Nephron (organoid): ENCODE measurements at regions not wholly inside any gene's neighbourhood (a gene's known extent, or its start where the extent isn't known, plus 50 kb on each side); places are given as distances from the start of the nearest gene placed in this dataset.
"Not testable (repeated sequence)": the region's sequence is repeated elsewhere in the genome, so short reads cannot be mapped to it uniquely, and the experiment has no call there.

Source experiments
- H3K27ac Mint-ChIP-seq, 3 experiments: 2 replicates each; pipeline ENCODE4 v1.8.0; 2020; ENCODE audit warnings: mixed read lengths in 3 of 3, mild to moderate bottlenecking in 2 of 3, moderate library complexity in 1 of 3
- H3K27me3 Mint-ChIP-seq: 2 replicates; pipeline ENCODE4 v1.8.0; 2021; ENCODE audit warnings: low read depth, mild to moderate bottlenecking, moderate library complexity, mixed read lengths
- H3K36me3 Mint-ChIP-seq: 2 replicates; pipeline ENCODE4 v1.8.0; 2020; ENCODE audit warnings: low read depth, mixed read lengths
- H3K4me1 Mint-ChIP-seq: 2 replicates; pipeline ENCODE4 v1.8.0; 2020; ENCODE audit warnings: mixed read lengths
- H3K4me3 Mint-ChIP-seq, 3 experiments: 2 replicates each; pipeline ENCODE4 v1.8.0; 2020; ENCODE audit warnings: mild to moderate bottlenecking in 3 of 3, mixed read lengths in 3 of 3, moderate library complexity in 2 of 3
- H3K9me3 Mint-ChIP-seq: 2 replicates; pipeline ENCODE4 v1.8.0; 2020; ENCODE audit warnings: mixed read lengths

GRCh38 chr10:47599657-47600056 lies 76.2 kb upstream of the AGAP9 start:
- not testable (repeated sequence) for H3K4me3 Mint-ChIP-seq, H3K27ac Mint-ChIP-seq, H3K27me3 Mint-ChIP-seq, H3K4me1 Mint-ChIP-seq, H3K36me3 Mint-ChIP-seq, H3K9me3 Mint-ChIP-seq

- not testable (repeated sequence) for H3K9me3 Mint-ChIP-seq, H3K27me3 Mint-ChIP-seq, H3K27ac Mint-ChIP-seq, H3K36me3 Mint-ChIP-seq, H3K4me3 Mint-ChIP-seq, H3K4me1 Mint-ChIP-seq
Measured at GRCh38 chr10:47593805-47594204, 70.4 kb upstream of the AGAP9 start.

GRCh38 chr10:47593129-47593528 lies 69.7 kb upstream of the AGAP9 start:
- H3K36me3 Mint-ChIP-seq, H3K27ac Mint-ChIP-seq, H3K9me3 Mint-ChIP-seq, H3K4me3 Mint-ChIP-seq, H3K27me3 Mint-ChIP-seq, H3K4me1 Mint-ChIP-seq: not testable (repeated sequence)

GRCh38 chr10:47590956-47591355 lies 67.5 kb upstream of the AGAP9 start:
- H3K27ac Mint-ChIP-seq, H3K4me1 Mint-ChIP-seq, H3K36me3 Mint-ChIP-seq, H3K9me3 Mint-ChIP-seq, H3K4me3 Mint-ChIP-seq, H3K27me3 Mint-ChIP-seq: not testable (repeated sequence)

- not testable (repeated sequence) for H3K27ac Mint-ChIP-seq, H3K4me1 Mint-ChIP-seq, H3K4me3 Mint-ChIP-seq, H3K27me3 Mint-ChIP-seq, H3K36me3 Mint-ChIP-seq, H3K9me3 Mint-ChIP-seq
Measured at GRCh38 chr10:47590534-47590933, 67.1 kb upstream of the AGAP9 start.

- H3K9me3 Mint-ChIP-seq, H3K27ac Mint-ChIP-seq, H3K4me1 Mint-ChIP-seq, H3K4me3 Mint-ChIP-seq, H3K36me3 Mint-ChIP-seq, H3K27me3 Mint-ChIP-seq: not testable (repeated sequence)
Measured at GRCh38 chr10:47582051-47582450, 58.6 kb upstream of the AGAP9 start.

- not testable (repeated sequence) for H3K36me3 Mint-ChIP-seq, H3K27ac Mint-ChIP-seq, H3K4me3 Mint-ChIP-seq, H3K4me1 Mint-ChIP-seq, H3K9me3 Mint-ChIP-seq, H3K27me3 Mint-ChIP-seq
Measured at GRCh38 chr10:47580063-47580462, 56.6 kb upstream of the AGAP9 start.

- H3K4me3 Mint-ChIP-seq, H3K36me3 Mint-ChIP-seq, H3K9me3 Mint-ChIP-seq, H3K27me3 Mint-ChIP-seq, H3K27ac Mint-ChIP-seq, H3K4me1 Mint-ChIP-seq: not testable (repeated sequence)
Measured at GRCh38 chr10:47578547-47578946, 55.1 kb upstream of the AGAP9 start.
